SK-N-MC (cell line): ENCODE measurements at regions not wholly inside any gene's neighbourhood (a gene's known extent, or its start where the extent isn't known, plus 50 kb on each side); places are given as distances from the start of the nearest gene placed in this dataset.

Source experiments
- EZH2 ChIP-seq: fragments of 200-600 bp; sonication (generic); IDR thresholded peaks from one replicate; pipeline ENCODE4 v1.6.1; 2017; ENCODE audit warnings: antibody characterized with exemption
- FOXP2 ChIP-seq: optimal IDR thresholded peaks from 2 replicates; pipeline ENCODE3; 2011; ENCODE audit warnings: mild to moderate bottlenecking, moderate library complexity; ENCODE audit not compliant: insufficient read depth; ENCODE audit errors: extremely low read length, control extremely low read depth
- POLR2AphosphoS5 ChIP-seq: IDR thresholded peaks from 2 replicates; pipeline ENCODE4 v1.6.1; 2012; ENCODE audit warnings: mild to moderate bottlenecking, low read depth, low read length, borderline replicate concordance

DNA sequence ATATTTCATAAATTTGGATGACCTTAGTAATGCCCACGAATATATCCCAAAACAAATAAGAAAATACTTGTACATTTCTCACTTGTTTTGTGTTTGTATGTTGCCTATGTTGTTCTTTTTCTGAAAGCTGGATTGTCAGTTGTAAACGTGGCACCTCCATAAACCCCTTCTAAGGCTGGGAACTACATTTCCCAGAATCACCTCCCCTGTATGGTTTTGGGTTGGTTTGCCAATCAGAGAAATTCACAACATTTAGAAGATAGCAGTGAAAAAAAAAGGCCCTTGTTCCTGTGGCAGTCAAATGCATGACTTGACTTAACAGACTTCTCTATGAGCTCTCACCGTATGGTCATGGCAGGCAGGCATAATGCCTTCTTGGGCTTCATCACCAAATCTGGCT lies 676.3 kb upstream of the STEAP1 start:
- no peak for TF ChIP-seq POLR2AphosphoS5
- no peak for TF ChIP-seq EZH2
- TF ChIP-seq FOXP2: no peak
